ENCODE measurements at regions not wholly inside any gene's neighbourhood (a gene's known extent, or its start where the extent isn't known, plus 50 kb on each side); places are given as distances from the start of the nearest gene placed in this dataset.

GRCh38 chr15:36282821-36283220, 296.6 kb upstream of the CDIN1 start:
- Histone ChIP-seq H2BK5ac (ENCODE audit: low read depth, low read length, poor library complexity, severe bottlenecking) (no peak overlapping the region), H2AK5ac (ENCODE audit: low read depth, low read length) (no peak overlapping the region), H3K4me2 (ENCODE audit: low read depth, low read length) (no peak overlapping the region), H2AK9ac (replicated peaks; ENCODE audit: low read depth, low read length, poor library complexity) (no peak overlapping the region), H3K9ac (ENCODE audit: low read depth, low read length) (no peak overlapping the region), H4K91ac (ENCODE audit: insufficient read depth, low read depth, low read length) (no peak overlapping the region), H3K23ac (ENCODE audit: low read depth, low read length) (no peak overlapping the region), H2BK120ac (ENCODE audit: low read depth, low read length) (no peak overlapping the region), H3K14ac (replicated peaks; ENCODE audit: low read depth, low read length) (no peak overlapping the region), H3K9me3 (ENCODE audit: control insufficient read depth, insufficient read depth, low read length) (peaks cover 14% of the 10 kb centered on the region), H3K4me3 (ENCODE audit: insufficient read depth, low read depth, low read length) (no peak overlapping the region), H4K20me1 (ENCODE audit: insufficient read depth, low read length) (no peaks in the 10 kb centered on the region), H3K56ac (ENCODE audit: extremely low read depth, insufficient read depth, low read length) (no peak overlapping the region), H4K8ac (ENCODE audit: low read depth in 2 of 2, low read length in 2 of 2) (no peak overlapping the region), H2BK20ac (ENCODE audit: low read depth, low read length) (no peak overlapping the region), H2BK15ac (ENCODE audit: low read depth, low read length) (no peak overlapping the region), H3K9me1 (ENCODE audit: insufficient read depth, low read length) (no peaks in the 10 kb centered on the region), H3K79me1 (ENCODE audit: low read depth in 1 of 2, low read length in 2 of 2) (no peaks in the 10 kb centered on the region), H3K27ac (ENCODE audit: insufficient read depth, low read length) (no peak overlapping the region), H3K18ac (ENCODE audit: low read depth, low read length) (no peak overlapping the region), H3K4me1 (ENCODE audit: control insufficient read depth, insufficient read depth, low read length) (no peaks in the 10 kb centered on the region), H3K4ac (ENCODE audit: low read depth, low read length) (no peak overlapping the region), H3K36me3 (ENCODE audit: control insufficient read depth, insufficient read depth, low read length) (no peaks in the 10 kb centered on the region), H4K5ac (ENCODE audit: low read depth, low read length) (no peak overlapping the region), H2AFZ (replicated peaks; ENCODE audit: low read length, poor library complexity) (no peak overlapping the region), H3K27me3 (ENCODE audit: control insufficient read depth, insufficient read depth, low read length) (no peaks in the 10 kb centered on the region)
- intact Hi-C loops (cut with micrococcal nuclease) = no loop called here
- TF ChIP-seq CEBPB (IDR thresholded peaks at IDR 0.05; ENCODE audit: low read depth, low read length) (no peak), RAD21 (IDR thresholded peaks at IDR 0.05; ENCODE audit: low read length) (no peak), RFX5 (IDR thresholded peaks at IDR 0.05; ENCODE audit: low read depth, low read length) (no peak), MAZ (IDR thresholded peaks at IDR 0.05; ENCODE audit: borderline replicate concordance, low read depth, low read length) (no peak), CHD1 (IDR thresholded peaks at IDR 0.05; ENCODE audit: low read depth, low read length) (no peak), MXI1 (IDR thresholded peaks at IDR 0.05; ENCODE audit: borderline replicate concordance, low read depth, low read length) (no peak), NFE2L2 (IDR thresholded peaks at IDR 0.05; ENCODE audit: low read depth, low read length) (no peak), FOS (IDR thresholded peaks at IDR 0.05; ENCODE audit: low read depth, low read length) (no peak), RCOR1 (IDR thresholded peaks at IDR 0.05; ENCODE audit: insufficient replicate concordance, low read length) (no peak), MAFK (IDR thresholded peaks at IDR 0.05; ENCODE audit: low read depth, low read length) (no peak), ELK1 (IDR thresholded peaks at IDR 0.05; ENCODE audit: borderline replicate concordance, low read depth, low read length) (no peak), BHLHE40 (IDR thresholded peaks at IDR 0.05; ENCODE audit: low read depth, low read length) (no peak), SMC3 (IDR thresholded peaks at IDR 0.05; ENCODE audit: low read depth, low read length) (no peak)
- POLR2A ChIA-PET (ENCODE audit: unreplicated experiment) = no interaction called here
- DNase-seq = no peak
- no TSS peak for BruUV-seq (replicated peaks)
- CTCF ChIA-PET = no interaction called here
- no CpG with 5 or more reads among the region's 1 CpG for WGBS, 2 experiments (ENCODE audit: extremely low coverage in 2 of 2, insufficient read length in 1 of 2)
- dilution Hi-C loops (cut with HindIII; ENCODE audit: low sequenced_read_pairs, unreplicated experiment) = no loop called here
- in situ Hi-C loops (cut with MboI; ENCODE audit: low sequenced_read_pairs) = no loop called here
- no peak for ATAC-seq (ENCODE audit: low read depth)

Measured in IMR-90 (cell line).